HG03066 (cell line): ENCODE measurements at regions not wholly inside any gene's neighbourhood (a gene's known extent, or its start where the extent isn't known, plus 50 kb on each side); places are given as distances from the start of the nearest gene placed in this dataset.

ENCODE experiments used
- ATAC-seq: cut with Tn5 transposase; IDR thresholded peaks from one replicate; pipeline ENCODE4 v1.9.1; 2021; ENCODE audit warnings: low read depth; ENCODE audit not compliant: unreplicated experiment

DNA sequence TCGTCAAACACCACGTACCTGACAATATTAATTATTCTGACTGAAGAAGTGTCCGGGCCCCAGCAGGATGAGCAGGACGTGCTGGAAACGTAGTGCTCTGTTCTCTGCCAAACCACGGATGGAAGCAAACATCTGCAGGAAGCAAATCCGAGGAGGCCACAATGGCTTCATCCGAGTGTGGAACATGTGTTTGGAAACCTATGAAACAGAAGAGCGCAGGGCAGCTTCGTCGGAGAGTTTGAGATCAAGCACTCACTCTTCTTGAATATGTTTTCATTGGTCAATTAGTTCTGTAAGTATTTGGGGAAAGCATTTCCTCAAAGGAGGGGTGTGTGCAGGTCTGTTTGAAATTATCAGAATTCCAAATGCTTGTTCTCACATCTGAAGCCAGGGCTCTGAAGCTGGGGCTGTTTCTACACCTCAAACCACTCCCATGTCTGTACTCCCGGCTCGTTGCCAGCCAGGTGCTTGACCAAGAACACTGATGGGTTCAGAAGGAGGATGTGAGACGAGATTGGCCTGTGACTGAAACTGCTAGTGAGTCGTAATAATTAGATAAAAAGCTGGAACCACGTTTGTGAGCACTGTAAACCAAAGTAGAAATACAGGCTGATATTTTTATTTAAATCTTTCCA, 356.6 kb upstream of the SALL3 start:
- ATAC-seq, result no peak

GRCh38 chr18:78624646-78625279, 354.9 kb upstream of the SALL3 start:
- no peak for ATAC-seq

- no peak for ATAC-seq
These were observed 353.8 kb upstream of the SALL3 start for GRCh38 chr18:78625847-78626246.

- no peak for ATAC-seq
These were observed 351.9 kb upstream of the SALL3 start for GRCh38 chr18:78627551-78628346.

DNA sequence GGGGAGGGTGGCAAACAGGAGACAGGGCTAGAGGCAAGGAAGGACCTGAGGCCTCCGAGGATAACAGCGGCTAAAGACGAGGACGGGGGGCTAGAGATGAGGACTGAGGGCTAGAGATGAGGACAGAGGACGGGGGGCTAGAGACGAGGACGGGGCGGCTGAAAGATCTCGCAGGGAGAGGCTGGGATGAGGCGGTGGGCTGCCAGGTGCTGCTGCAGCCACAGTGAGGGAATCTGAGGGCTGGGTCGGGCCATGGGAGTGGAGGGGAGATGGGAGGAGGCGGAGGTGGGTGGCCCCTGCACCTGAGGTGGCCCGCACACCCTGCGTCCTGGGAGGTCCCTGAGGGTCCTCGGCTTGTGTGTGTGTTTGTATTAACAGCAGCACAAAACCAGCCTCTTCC, 350.2 kb upstream of the SALL3 start:
- ATAC-seq, result no peak

GRCh38 chr18:78630356-78630755, 349.3 kb upstream of the SALL3 start:
- no peak for ATAC-seq

GRCh38 chr18:78630981-78631510, 348.6 kb upstream of the SALL3 start:
- ATAC-seq, result no peak

DNA sequence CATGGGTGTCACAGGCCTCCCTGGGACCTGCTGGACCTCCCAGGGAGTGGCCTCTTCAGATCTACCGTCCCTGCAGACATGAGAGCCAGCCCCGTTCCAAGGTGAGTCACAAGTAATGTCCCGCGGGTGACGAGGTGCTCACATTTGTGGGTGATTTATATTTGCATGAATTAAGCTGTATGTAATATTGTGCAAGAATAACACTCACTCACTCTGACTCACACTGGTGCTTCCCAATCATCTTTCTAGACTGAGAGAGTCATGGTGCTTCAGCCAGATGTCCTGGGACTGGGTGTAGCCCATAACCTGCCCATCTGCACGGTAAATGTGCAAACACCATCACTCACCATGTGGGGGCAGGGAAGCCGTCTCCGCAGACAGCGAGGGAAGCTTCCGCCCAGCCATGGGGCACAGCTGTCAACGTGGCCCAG, 347.5 kb upstream of the SALL3 start:
- no peak for ATAC-seq

DNA sequence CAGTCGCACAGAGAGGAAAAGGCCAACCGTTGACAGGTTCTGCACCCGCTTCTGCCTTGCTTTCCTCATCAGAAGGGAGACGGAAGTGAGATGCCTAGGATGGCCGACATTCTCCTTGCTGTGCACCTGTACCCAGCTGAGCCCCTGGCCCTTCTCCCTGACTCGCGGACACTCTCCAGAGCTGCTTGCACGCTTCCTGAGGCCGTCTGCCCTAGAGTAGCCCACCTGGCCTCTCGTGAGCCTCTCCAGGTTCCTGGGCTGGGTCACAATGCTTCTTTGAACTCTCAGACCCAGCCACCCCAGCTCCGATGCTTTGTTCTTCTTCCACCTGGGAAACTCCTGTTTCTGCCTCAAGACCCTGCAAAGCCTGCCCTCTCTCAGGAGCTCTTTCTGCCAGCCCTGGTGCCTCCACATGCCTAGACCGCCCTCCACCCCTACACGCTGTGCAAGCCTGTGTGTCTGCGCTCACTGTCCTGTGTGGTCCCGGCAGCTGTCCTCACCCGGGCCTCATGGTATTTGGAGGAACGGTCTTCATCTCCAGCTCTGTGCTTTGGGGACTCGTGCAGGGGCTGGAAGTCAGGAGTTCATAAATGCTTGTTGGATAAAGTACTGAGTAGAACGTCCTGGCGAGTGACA, 345.4 kb upstream of the SALL3 start:
- ATAC-seq, result no peak

DNA sequence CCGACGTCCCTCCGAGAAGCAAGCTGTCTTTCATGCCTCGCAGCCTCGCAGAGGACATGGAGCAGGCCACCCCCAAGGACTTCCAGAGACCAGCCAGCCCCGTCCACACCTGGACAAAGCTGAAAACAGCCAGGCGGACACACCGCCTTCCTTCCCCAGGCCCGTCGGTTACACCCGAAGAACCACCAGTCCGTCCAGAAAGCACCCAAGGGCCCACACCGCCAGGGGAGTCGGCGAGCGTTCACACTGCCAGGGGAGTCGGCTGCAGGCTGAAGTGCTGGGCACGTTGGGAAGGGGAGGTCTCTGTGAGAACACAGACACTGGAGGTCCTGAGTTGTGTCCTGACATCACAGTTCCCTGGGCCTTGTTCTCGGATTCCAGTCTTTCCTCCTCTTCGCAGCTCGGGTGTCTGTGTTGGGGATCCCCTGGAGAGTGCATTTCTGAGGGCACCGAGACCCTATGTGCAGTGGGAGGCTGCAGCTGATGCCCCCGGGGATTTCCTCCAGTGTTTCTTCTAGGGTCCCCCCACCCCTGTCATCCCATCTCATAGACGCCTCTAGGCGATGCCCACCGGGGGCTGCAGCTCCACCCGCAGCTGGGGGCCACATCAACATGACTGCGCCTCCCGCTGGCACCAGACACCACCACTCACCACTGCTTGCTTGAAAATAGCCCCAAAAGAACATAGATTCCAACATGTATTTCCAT, 344.4 kb upstream of the SALL3 start:
- no peak for ATAC-seq

GRCh38 chr18:78636260-78636659, 343.4 kb upstream of the SALL3 start:
- ATAC-seq, result no peak

DNA sequence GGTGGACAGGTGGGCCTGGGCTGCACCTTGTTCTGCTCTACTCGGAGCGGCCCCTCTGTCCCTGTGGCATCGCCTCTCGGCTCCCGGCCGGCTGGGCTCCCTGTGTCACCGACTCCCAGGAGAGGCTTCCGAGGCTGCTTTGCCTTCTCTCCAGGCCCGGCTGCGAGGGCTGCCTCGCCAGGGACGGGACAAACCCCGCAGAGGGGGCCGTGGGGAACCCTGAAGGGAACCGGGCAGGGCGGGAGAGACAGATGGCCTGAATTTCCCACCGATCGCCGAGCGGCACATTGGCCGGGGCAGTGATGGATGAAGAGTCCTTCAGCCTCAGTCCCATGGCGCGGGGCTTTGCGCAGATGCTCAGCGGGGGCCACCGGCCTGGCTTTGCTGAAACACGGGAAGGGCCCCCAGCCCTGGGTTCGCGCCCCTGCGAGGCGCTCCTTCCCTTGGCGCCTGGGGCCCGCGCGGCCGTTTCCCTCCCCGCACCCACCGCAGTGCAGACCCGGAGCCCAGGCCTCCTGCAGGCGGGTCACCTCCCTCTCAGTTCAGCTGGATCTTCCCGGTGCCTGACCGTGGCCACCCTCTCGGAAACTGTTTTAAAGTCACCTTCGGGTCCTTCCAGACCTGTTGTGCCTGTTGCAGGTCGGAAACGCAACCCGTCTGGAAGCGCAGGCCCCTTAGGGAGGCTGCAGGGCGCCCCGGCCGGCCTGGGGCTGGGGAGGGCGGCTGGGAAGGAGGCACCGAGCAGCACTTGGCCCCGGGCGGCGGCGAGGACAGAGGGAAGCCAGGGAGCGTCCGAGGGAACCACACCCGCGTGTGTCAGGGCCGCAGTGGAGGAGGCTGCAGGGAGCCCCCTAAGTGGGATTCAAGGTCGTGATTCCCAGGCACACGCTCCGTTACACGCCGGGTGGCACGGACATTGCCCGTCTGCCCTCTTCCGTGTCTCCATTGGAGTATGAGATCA, 341.9 kb upstream of the SALL3 start:
- no peak for ATAC-seq

DNA sequence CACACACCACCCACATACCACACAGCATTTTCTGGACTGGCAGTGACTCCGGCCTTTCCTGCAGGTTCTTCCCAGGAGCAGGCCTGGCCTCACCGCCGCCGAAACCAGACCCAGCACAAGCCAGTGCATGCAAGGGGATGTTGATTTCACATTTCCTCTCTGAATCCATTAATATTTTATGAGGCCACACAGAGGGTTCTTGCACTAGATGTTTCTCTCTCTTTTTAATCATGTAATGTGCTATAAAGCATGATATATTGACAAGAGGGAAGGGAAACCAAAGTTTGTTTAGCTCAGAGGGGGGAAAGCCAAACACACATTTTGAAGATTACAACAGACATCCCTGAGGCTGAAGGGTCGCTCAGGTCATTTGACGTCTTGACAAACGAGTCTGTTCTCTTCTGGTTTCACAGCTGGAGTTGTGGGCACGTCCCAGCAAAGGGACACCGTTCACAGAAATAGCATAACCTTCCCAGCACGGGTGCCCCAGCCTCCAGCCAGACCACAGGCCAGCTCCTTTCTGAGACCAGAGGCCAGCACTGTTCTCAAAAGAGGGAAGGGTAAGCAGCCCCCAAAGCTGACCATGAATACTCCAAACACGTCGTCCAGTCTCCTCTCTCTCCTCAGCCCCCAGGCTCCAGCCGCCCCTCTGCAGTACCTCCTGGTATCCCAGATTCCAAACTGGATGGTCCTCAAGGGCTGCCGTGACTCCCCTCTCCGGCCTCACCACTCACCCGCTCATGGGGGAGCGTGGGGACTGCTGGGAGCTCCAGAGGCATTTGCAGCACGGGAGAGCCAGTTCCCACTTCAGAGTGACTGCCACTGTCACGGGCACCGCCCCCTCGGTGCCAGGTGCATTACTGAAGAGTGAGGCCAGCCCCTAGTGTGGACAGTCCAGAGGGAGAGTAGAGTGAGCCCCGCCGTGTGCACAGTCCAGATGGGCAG, 340.3 kb upstream of the SALL3 start:
- ATAC-seq, result no peak

- no peak for ATAC-seq
These were observed 339.2 kb upstream of the SALL3 start for GRCh38 chr18:78640246-78640995.

DNA sequence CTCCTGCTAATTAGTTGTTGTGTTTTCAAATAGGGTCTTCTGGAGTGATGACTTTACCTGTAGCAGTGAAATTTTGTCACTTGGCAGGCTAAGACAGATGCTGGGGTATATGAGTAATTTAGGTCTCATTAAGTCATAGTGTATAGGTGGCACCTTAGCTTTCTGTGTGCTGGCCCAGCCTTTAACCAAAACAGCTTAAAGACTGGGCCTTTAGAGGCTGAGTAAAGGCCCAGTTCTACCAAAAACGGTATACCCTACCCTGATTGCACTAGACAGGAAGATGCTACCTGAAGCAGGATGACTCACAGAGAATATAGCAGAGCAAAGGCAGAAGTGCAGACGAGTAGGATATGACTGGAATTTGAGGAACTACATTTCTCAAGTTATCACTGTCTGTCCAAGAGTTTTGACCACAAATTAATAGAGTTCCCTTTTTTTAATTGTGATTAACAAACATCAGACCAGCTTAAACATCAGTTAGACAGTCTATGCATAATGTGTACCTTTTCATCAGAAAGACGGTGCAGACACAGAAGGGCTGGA, 337.9 kb upstream of the SALL3 start:
- ATAC-seq, result no peak

DNA sequence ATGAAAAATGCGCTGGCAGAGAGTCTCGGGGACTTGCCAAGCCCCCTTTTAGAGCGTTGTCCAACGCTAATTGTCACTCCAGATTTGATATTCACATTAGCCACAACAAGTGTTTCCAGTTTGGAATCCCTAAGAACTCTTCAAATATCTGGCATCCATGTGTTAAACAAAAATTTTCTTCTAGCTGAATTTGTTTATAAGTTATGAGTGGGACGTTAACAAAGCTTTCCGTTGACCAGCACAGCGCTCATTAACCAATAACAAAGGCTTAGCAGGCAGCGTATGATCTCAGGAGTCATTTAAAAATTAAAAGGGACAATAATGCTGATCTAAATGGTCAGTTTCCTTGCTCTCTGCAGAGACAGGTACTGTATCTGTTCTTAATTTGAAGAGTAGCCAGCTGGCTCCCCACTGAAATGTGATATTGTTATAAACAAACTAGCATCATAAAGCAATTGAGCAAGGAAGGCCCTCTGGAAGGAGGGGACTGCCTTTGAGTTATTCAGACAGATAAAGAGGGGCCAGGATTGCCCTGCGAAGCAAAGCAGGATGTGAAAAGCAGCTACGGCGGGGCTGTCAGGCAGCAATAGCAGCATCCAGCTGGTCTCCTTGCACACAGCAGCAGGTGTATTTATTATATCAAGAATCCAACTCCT, 337.2 kb upstream of the SALL3 start:
- ATAC-seq, result no peak

DNA sequence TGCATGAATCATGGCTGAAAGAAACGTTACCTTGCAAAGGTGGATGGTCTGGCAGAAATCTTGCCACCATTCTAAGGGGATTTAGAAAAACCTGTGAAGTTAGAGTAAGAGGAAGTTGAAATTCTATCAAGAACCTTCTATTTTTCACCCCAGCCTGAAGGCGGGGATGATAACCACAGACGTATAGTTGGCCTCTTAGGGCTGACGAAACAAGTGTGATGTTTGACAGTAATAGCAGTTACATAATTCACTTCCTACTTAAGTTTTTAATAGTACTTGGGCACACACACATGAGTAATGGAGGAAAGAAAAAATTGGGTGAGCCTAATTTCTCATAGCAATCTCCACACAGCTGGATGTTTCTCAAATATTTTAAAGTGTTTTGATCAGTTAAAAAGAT, 336.6 kb upstream of the SALL3 start:
- ATAC-seq, result no peak
